AG04449 (cell line): ENCODE measurements at regions not wholly inside any gene's neighbourhood (a gene's known extent, or its start where the extent isn't known, plus 50 kb on each side); places are given as distances from the start of the nearest gene placed in this dataset.
"Not testable (repeated sequence)": the region's sequence is repeated elsewhere in the genome, so short reads cannot be mapped to it uniquely, and the experiment has no call there.

Experiments
- CTCF ChIA-PET: fragments of 350-600 bp; formaldehyde crosslinking; extraction: SDS; loops from one replicate; lab custom pipeline; 2021; ENCODE audit warnings: antibody characterized with exemption; lab: Yijun Ruan, JAX
- POLR2A ChIA-PET: fragments of 400-600, 350-600 bp; formaldehyde crosslinking; extraction: SDS; loops from one replicate; lab custom pipeline; 2020; ENCODE audit warnings: antibody characterized with exemption, inconsistent platforms; lab: Yijun Ruan, JAX
- DNase-seq: peaks from one replicate; pipeline ENCODE4 v3.0.0-alpha.2; 2010; ENCODE audit warnings: low read depth, low spot score
- H3K4me3 ChIP-seq: 2 replicates; pipeline ENCODE4 v1.5.1; 2011; ENCODE audit warnings: low read depth, mild to moderate bottlenecking, control low read depth, low read length
- TF ChIP-seq, protein P1 (sequence below): IDR thresholded peaks from one replicate; pipeline ENCODE4 v1.5.1; 2011; ENCODE audit warnings: mild to moderate bottlenecking, moderate library complexity, low read length, control low read depth, inconsistent platforms; ENCODE audit not compliant: insufficient read depth; ENCODE audit errors: missing control alignments

DNA sequence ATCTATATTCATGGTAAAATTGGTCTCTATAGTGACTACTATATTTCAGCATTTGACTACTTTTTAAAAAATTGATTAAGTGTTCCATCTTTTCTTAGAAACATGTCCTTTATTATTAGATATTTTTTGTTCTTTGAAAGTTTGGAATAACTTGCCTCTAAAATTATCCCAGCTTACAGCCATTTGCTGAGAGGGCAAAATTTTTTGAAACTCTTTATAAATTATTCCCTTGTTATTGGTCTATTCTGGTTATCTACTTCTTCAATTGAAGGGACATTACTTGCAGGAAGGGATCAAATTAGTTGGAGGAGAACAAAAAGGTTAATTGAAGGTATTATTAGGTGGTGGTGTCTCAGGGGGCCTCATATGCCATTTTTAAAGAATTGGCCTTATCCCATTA, 184.1 kb downstream of the TTC6 start:
- no peak overlapping the region for H3K4me3 ChIP-seq
- CTCF ChIA-PET, result no interaction called here
- DNase-seq, result no peak
- TF ChIP-seq, protein P1, sequence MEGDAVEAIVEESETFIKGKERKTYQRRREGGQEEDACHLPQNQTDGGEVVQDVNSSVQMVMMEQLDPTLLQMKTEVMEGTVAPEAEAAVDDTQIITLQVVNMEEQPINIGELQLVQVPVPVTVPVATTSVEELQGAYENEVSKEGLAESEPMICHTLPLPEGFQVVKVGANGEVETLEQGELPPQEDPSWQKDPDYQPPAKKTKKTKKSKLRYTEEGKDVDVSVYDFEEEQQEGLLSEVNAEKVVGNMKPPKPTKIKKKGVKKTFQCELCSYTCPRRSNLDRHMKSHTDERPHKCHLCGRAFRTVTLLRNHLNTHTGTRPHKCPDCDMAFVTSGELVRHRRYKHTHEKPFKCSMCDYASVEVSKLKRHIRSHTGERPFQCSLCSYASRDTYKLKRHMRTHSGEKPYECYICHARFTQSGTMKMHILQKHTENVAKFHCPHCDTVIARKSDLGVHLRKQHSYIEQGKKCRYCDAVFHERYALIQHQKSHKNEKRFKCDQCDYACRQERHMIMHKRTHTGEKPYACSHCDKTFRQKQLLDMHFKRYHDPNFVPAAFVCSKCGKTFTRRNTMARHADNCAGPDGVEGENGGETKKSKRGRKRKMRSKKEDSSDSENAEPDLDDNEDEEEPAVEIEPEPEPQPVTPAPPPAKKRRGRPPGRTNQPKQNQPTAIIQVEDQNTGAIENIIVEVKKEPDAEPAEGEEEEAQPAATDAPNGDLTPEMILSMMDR, result no peak
- POLR2A ChIA-PET, result no interaction called here

DNA sequence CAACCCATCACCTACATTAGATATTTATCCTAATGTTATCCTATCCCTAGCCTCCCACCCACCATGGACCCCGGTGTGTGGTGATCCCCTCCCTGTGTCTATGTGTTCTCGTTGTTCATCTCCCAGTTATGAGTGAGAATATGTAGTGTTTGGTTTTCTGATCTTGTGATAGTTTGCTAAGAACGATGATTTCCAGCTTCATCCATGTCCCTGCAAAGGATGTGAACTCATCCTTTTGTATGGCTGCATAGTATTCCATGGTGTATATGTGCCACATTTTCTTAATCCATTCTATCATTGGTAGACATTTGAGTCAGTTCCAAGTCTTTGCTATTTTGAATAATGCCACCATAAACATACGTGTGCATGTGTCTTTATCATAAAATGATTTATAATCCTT, 185.3 kb downstream of the TTC6 start:
- POLR2A ChIA-PET, DNase-seq, CTCF ChIA-PET, H3K4me3 ChIP-seq: not testable (repeated sequence)

DNA sequence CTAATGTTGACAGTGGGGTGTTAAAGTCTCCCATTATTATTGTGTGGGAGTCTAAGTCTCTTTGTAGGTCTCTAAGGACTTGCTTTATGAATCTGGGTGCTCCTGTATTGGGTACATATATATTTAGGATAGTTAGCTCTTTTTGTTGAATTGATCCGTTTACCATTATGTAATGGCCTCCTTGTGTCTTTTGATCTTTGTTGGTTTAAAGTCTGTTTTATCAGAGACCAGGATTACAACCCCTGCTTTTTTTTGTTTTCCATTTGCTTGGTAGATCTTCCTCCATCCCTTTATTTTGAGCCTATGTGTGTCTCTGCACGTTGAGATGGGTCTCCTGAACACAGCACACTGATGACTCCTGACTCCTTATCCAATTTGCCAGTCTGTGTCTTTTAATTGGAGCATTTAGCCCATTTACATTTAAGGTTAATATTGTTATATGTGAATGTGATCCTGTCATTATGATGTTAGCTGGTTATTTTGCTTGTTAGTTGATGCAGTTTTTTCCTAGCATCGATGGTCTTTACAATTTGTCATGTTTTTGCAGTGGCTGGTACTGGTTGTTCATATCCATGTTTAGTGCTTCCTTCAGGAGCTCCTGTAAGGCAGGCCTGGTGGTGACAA, 188.9 kb downstream of the TTC6 start:
- DNase-seq, H3K4me3 ChIP-seq, CTCF ChIA-PET, POLR2A ChIA-PET: not testable (repeated sequence)

DNA sequence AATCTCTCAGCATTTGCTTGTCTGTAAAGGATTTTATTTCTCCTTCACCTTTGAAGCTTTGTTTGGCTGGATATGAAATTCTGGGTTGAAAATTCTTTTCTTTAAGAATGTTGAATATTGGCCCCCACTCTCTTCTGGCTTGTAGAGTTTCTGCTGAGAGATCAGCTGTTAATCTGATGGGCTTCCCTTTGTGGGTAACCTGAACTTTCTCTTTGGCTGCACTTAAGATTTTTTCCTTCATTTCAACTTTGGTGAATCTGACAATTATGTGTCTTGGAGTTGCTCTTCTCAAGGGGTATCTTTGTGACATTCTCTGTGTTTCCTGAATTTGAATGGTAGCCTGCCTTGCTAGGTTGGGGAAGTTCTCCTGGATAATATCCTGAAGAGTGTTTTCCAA, 189.4 kb downstream of the TTC6 start:
- DNase-seq, H3K4me3 ChIP-seq, POLR2A ChIA-PET, CTCF ChIA-PET: not testable (repeated sequence)

DNA sequence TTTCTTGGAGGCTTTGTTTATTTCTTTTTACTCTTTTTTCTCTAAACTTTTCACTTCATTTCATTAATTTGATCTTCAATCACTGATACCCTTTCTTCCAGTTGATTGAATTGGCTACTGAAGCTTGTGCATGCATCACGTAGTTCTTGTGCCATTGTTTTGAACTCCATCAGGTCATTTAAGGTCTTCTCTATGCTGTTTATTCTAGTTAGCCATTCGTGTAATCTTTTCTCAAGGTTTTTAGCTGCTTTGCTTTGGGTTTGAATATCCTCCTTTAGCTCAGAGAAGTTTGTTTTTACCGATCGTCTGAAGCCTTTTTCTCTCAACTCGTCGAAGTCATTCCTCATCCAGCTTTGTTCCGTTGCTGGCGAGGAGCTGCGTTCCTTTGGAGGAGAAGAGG, 189.9 kb downstream of the TTC6 start:
- DNase-seq, POLR2A ChIA-PET, H3K4me3 ChIP-seq, CTCF ChIA-PET: not testable (repeated sequence)

DNA sequence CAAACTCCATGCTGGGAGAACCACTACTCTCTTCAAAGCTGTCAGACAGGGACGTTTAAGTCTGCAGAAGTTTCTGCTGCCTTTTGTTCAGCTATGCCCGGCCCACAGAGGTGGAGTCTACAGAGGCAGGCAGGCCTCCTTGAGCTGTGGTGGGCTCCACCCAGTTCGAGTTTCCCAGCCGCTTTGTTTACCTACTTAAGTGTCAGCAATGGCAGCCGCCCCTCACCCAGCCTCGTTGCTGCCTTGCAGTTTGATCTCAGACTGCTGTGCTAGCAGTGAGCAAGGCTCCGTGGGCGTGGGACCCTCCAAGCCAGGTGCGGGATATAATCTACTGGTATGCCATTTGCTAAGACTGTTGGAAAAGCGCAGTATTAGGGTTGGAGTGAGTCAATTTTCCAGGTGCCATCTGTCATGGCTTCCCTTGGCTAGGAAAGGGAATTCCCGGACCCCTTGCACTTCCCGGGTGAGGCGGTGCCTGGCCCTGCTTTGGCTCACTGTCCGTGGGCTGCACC, 190.7 kb downstream of the TTC6 start:
- DNase-seq, CTCF ChIA-PET, POLR2A ChIA-PET, H3K4me3 ChIP-seq: not testable (repeated sequence)

DNA sequence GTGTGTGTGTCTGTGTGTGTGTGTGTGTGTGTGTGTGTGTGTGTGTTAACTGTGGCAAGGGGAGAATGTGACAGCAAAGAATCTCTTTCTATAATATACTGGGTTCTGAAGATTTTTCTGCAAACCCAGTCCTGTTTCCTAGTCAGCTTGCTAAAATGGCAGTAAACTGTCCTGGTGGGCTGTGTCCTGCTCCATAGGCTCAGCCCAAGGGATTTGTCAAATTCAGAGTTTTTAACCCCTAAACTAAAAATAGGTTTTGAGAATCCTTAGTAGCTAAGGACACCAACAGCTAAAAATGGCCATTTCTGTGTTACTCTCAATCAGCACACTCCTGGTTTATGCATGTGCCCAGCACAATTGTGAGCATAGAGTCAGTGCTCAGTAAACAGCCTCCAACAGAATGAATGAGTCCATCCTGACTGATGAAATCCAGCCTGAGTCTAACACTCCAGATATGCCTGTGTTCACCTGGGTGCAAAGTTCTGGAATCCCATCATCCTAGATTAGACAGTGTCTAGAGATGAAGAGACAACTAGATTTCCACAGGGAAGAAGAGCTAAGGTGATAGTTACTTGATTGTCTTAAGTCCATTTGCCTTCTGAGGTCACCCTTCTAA, 192.6 kb downstream of the TTC6 start:
- TF ChIP-seq, protein P1, result no peak
- CTCF ChIA-PET, result no interaction called here
- POLR2A ChIA-PET, result no interaction called here
- DNase-seq, result no peak
- H3K4me3 ChIP-seq, result no peak overlapping the region

DNA sequence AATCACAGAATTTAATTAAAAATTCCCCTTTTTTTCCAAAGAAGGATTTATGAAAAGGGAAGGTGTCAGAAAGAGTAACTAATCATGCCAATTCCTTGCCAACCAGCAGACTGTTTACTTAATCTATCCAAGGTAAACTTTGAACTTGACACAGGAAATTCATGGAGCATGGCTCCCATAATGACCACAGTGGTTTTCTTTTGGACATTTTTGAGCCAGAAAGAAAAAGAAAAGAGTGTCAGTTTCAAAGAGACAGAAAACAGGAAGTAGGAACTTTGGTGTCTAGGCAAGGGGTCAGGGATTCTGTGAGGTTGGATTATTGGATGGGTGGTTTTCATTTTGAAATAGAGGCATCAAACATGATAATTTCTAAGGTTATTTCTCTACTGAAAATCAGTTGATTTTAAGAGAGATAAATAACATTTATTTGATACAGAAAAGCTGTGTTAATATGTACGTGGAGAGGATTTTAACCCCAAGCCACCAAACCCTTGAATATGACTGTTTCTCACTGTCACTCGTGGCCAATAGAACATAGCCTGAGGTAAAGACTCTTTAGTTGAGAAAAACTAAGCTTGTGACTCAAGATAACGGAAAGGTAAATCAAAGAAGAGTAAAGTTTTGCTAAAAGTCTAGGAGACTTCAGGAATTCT, 196.1 kb downstream of the TTC6 start:
- CTCF ChIA-PET, result no interaction called here
- POLR2A ChIA-PET, result no interaction called here
- TF ChIP-seq, protein P1, result no peak
- H3K4me3 ChIP-seq, result no peak overlapping the region
- DNase-seq, result no peak

DNA sequence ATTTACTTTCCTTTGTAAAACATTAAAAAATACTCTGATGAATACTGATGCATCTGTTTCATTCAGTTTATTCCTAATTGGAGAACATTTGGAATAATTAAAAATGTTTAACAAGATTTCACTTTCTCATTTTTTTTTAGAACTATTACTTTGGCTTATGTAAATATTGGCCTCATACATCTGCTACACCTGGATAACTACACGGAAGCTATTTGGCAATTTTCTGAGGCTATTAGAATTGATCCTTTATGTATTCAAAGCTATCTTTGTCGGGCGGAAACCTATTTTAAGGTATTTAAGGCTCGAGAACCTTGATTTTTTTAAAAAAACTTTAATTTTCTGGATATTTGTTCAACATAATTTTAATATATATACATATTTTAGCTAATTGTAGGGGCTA, 196.7 kb downstream of the TTC6 start:
- POLR2A ChIA-PET, result no interaction called here
- TF ChIP-seq, protein P1, result no peak
- CTCF ChIA-PET, result interaction anchor here (1.0 kb wide), 1 partner anchor 15 kb away, joined by 3 read pairs; no protein-coding TSS in a partner anchor
- no peak overlapping the region for H3K4me3 ChIP-seq
- no peak for DNase-seq
